HepG2 (cell line): ENCODE measurements at regions not wholly inside any gene's neighbourhood (a gene's known extent, or its start where the extent isn't known, plus 50 kb on each side); places are given as distances from the start of the nearest gene placed in this dataset.

Source experiments
- ATAC-seq: fragments of 200-7000 bp; cut with Tn5 transposase; 3 replicates; pipeline ENCODE4 v1.9.1; 2020; ENCODE audit warnings: mild to moderate bottlenecking, moderate library complexity
- BruUV-seq: library from RNA; stranded (reverse); fragments of 400-500 nt; replicated peaks from 2 replicates; lab custom pipeline; 2021; lab: Mats Ljungman, UMichigan
- CTCF ChIA-PET: fragments of 300-600 bp; formaldehyde crosslinking; extraction: SDS; loops from one replicate; lab custom pipeline; 2021; ENCODE audit warnings: low total read pairs, inconsistent platforms, low intra/inter-chr PET ratio; lab: Yijun Ruan, JAX
- POLR2A ChIA-PET: fragments of 350-600 bp; sonication (Branson Sonifier 250); formaldehyde crosslinking; loops from one replicate; lab custom pipeline; 2020; ENCODE audit warnings: antibody characterized with exemption, inconsistent platforms; lab: Yijun Ruan, JAX
- DNase-seq: peaks from one replicate; pipeline ENCODE4 v3.0.0-alpha.2; 2015; ENCODE audit warnings: low spot score
- FAIRE-seq: peaks from 3 replicates; lab custom pipeline; 2011; peaks lifted over from hg19 to GRCh38; lab: Jason Lieb, UNC
- H2AFZ ChIP-seq: one replicate; pipeline ENCODE4 v1.6.1; 2011; ENCODE audit warnings: low read length, inconsistent platforms
- H3K27ac ChIP-seq: fragments of 300-600 bp; 3 replicates; pipeline ENCODE4 v1.8.0; 2011; ENCODE audit warnings: mixed run types, mild to moderate bottlenecking, mixed read lengths, low read length, inconsistent platforms; ENCODE audit not compliant: insufficient read depth; ENCODE audit errors: extremely low read length
- H3K27me3 ChIP-seq, 2 experiments: fragments of 200-600 bp in 1 of 2; 2 replicates in 1 of 2; 3 replicates in 1 of 2; pipeline versions ENCODE4 v1.6.0 to v1.8.0; 2011; ENCODE audit warnings: low read length in 2 of 2, mild to moderate bottlenecking in 2 of 2, moderate library complexity in 2 of 2, inconsistent platforms in 1 of 2; ENCODE audit not compliant: insufficient read depth in 2 of 2, control insufficient read depth in 1 of 2
- H3K36me3 ChIP-seq, 2 experiments: fragments of 200-600 bp in 1 of 2; replicated peaks in 1 of 2; 2 replicates in 1 of 2; 3 replicates in 1 of 2; pipeline versions ENCODE4 v1.5.1 to v1.8.0; 2011; ENCODE audit warnings: low read length in 2 of 2, inconsistent platforms in 1 of 2; ENCODE audit not compliant: insufficient read depth in 2 of 2, control insufficient read depth in 1 of 2
- H3K4me1 ChIP-seq: 2 replicates; pipeline ENCODE4 v1.5.1; 2012; ENCODE audit warnings: low read length, inconsistent platforms; ENCODE audit not compliant: insufficient read depth
- H3K4me2 ChIP-seq: 2 replicates; pipeline ENCODE4 v1.6.0; 2011; ENCODE audit warnings: low read depth, low read length, inconsistent platforms
- H3K4me3 ChIP-seq, 3 experiments: fragments of 200-600 bp in 1 of 3; sonication (generic), shearing (Covaris generic) in 1 of 3; replicated peaks in 1 of 3; 2 replicates each; pipeline ENCODE4 v1.5.1; 2011 to 2016; ENCODE audit warnings: low read length in 3 of 3, inconsistent platforms in 2 of 3, low read depth in 2 of 3, mild to moderate bottlenecking in 2 of 3, control low read depth in 1 of 3, mixed read lengths in 1 of 3; ENCODE audit not compliant: insufficient read depth in 1 of 3
- H3K79me2 ChIP-seq: one replicate; pipeline ENCODE4 v1.6.1; 2011; ENCODE audit warnings: low read length, inconsistent platforms; ENCODE audit not compliant: insufficient read depth
- H3K9ac ChIP-seq: 2 replicates; pipeline ENCODE4 v1.6.0; 2011; ENCODE audit warnings: mild to moderate bottlenecking, low read depth, low read length, inconsistent platforms; ENCODE audit not compliant: insufficient read depth
- H3K9me3 ChIP-seq: 2 replicates; pipeline ENCODE4 v1.5.1; 2012; ENCODE audit warnings: mild to moderate bottlenecking, low read length
- H4K20me1 ChIP-seq: 2 replicates; pipeline ENCODE4 v1.6.0; 2011; ENCODE audit warnings: inconsistent platforms, mild to moderate bottlenecking, low read length, moderate library complexity; ENCODE audit not compliant: insufficient read depth
- GZF1 ChIP-seq: sonication (generic); formaldehyde crosslinking; IDR thresholded peaks from 2 replicates; pipeline ENCODE4 v1.5.1; 2020; ENCODE audit warnings: mild to moderate bottlenecking, missing genetic modification reagents
- HMGA1 ChIP-seq: sonication (generic); formaldehyde crosslinking; conservative IDR thresholded peaks from 2 replicates; pipeline ENCODE4 v1.4.0; 2020; ENCODE audit warnings: missing genetic modification reagents
- ONECUT2 ChIP-seq: sonication (generic); formaldehyde crosslinking; IDR thresholded peaks from 2 replicates; pipeline ENCODE4 v1.4.0; 2020; ENCODE audit warnings: missing genetic modification reagents
- RAD21 ChIP-seq: fragments of 450-650 bp; formaldehyde crosslinking; IDR thresholded peaks from 2 replicates; pipeline ENCODE4 v1.5.0; 2020; ENCODE audit warnings: mild to moderate bottlenecking
- SIN3B ChIP-seq: fragments of 150-350 bp; IDR thresholded peaks from 2 replicates; pipeline ENCODE4 v1.6.1; 2014; ENCODE audit warnings: low read length
- TCF7 ChIP-seq: sonication (generic); IDR thresholded peaks from 2 replicates; pipeline ENCODE4 v1.6.1; 2016; ENCODE audit warnings: antibody characterized with exemption, low read depth
- TEAD2 ChIP-seq: sonication (generic); formaldehyde crosslinking; IDR thresholded peaks from 2 replicates; pipeline ENCODE4 v1.9.0; 2021; ENCODE audit warnings: missing genetic modification reagents
- ZNF317 ChIP-seq: sonication (generic); formaldehyde crosslinking; IDR thresholded peaks from 2 replicates; pipeline ENCODE4 v1.5.0; 2020; ENCODE audit warnings: mild to moderate bottlenecking, missing genetic modification reagents
- ZNF446 ChIP-seq: sonication (generic); formaldehyde crosslinking; IDR thresholded peaks from 2 replicates; pipeline ENCODE4 v1.5.0; 2020; ENCODE audit warnings: mild to moderate bottlenecking, missing genetic modification reagents
- ZNF572 ChIP-seq: sonication (generic); formaldehyde crosslinking; IDR thresholded peaks from 2 replicates; pipeline ENCODE4 v1.5.1; 2020; ENCODE audit warnings: mild to moderate bottlenecking, missing genetic modification reagents
- ZNF703 ChIP-seq: sonication (generic); formaldehyde crosslinking; IDR thresholded peaks from 2 replicates; pipeline ENCODE4 v1.5.1; 2020; ENCODE audit warnings: missing genetic modification reagents, mild to moderate bottlenecking, moderate library complexity, borderline replicate concordance
- ZNF879 ChIP-seq: sonication (generic); formaldehyde crosslinking; IDR thresholded peaks from 2 replicates; pipeline ENCODE4 v1.8.1; 2023; ENCODE audit warnings: missing genetic modification reagents
- ZSCAN12 ChIP-seq: sonication (generic); formaldehyde crosslinking; IDR thresholded peaks from 2 replicates; pipeline ENCODE4 v1.9.0; 2021; ENCODE audit warnings: mild to moderate bottlenecking, missing genetic modification reagents
- WGBS: methylation state at CpG from one replicate; pipeline ENCODE4 v1.1.6; 2017; ENCODE audit warnings: low lambda C conversion rate; 5-methylcytosine and 5-hydroxymethylcytosine counted together
- in situ Hi-C: cut with HindIII; loops from 2 replicates; pipeline ENCODE4 v1.10.0; 2017; ENCODE audit warnings: low pct_unique_long_range_greater_than_20kb; ENCODE audit not compliant: extremely low pct_ligation_motif_present
- intact Hi-C: fragments of 100-400 bp; cut with micrococcal nuclease; formaldehyde crosslinking; loops from one replicate; pipeline ENCODE4 v1.10.0; 2022; ENCODE audit not compliant: unreplicated experiment
- TF ChIP-seq, protein P1 (sequence below): sonication (generic); formaldehyde crosslinking; IDR thresholded peaks from 2 replicates; pipeline ENCODE4 v1.5.1; 2020; ENCODE audit warnings: missing genetic modification reagents, mild to moderate bottlenecking, borderline replicate concordance
- TF ChIP-seq, protein P2 (sequence below): sonication (generic); formaldehyde crosslinking; IDR thresholded peaks from 2 replicates; pipeline ENCODE4 v1.4.0; 2020; ENCODE audit warnings: missing genetic modification reagents

DNA sequence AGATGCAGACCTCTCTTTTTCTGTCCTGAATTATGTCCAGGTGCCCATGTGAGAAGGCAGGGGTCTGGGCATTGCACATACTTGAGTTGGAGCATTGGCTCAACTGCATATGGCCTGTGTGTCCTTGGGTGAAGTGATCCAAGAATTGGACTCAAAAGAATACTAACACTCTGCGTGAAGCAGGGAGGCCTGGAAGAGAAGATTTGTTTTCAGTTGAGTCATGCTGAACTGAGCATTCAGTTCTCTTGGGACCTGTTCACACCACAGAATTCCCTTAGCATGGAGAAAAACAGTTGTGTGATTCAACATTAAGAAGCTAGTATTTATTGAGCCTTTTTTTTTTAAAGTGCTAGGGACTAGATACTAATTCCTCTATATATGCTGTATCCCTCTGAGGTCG lies 164.7 kb upstream of the TBX3 start:
- Histone ChIP-seq H3K9me3 (no peaks in the 10 kb centered on the region), H3K9ac (no peak overlapping the region), H4K20me1 (no peaks in the 10 kb centered on the region), H3K4me1 (peaks cover 11% of the 10 kb centered on the region), H3K27me3 (no peaks in the 10 kb centered on the region), H3K27ac (no peak overlapping the region), H3K4me2 (no peak overlapping the region), H2AFZ (no peak overlapping the region), H3K79me2 (no peaks in the 10 kb centered on the region), H3K36me3 (no peaks in the 10 kb centered on the region), H3K4me3 (no peak overlapping the region)
- ChIA-PET POLR2A (no interaction called here), CTCF (no interaction called here)
- TF ChIP-seq ZNF703: no peak
- no peak for TF ChIP-seq HMGA1 (CRISPR knock-in tag)
- no peak for TF ChIP-seq ZNF446 (CRISPR knock-in tag)
- TF ChIP-seq SIN3B: no peak
- no peak for TF ChIP-seq ZNF317 (CRISPR knock-in tag)
- no peak for TF ChIP-seq ONECUT2
- TF ChIP-seq RAD21: no peak
- TF ChIP-seq, protein P1, sequence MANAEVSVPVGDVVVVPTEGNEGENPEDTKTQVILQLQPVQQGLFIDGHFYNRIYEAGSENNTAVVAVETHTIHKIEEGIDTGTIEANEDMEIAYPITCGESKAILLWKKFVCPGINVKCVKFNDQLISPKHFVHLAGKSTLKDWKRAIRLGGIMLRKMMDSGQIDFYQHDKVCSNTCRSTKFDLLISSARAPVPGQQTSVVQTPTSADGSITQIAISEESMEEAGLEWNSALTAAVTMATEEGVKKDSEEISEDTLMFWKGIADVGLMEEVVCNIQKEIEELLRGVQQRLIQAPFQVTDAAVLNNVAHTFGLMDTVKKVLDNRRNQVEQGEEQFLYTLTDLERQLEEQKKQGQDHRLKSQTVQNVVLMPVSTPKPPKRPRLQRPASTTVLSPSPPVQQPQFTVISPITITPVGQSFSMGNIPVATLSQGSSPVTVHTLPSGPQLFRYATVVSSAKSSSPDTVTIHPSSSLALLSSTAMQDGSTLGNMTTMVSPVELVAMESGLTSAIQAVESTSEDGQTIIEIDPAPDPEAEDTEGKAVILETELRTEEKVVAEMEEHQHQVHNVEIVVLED (CRISPR knock-in tag): no peak
- TF ChIP-seq GZF1 (CRISPR knock-in tag): no peak
- TF ChIP-seq, protein P2, sequence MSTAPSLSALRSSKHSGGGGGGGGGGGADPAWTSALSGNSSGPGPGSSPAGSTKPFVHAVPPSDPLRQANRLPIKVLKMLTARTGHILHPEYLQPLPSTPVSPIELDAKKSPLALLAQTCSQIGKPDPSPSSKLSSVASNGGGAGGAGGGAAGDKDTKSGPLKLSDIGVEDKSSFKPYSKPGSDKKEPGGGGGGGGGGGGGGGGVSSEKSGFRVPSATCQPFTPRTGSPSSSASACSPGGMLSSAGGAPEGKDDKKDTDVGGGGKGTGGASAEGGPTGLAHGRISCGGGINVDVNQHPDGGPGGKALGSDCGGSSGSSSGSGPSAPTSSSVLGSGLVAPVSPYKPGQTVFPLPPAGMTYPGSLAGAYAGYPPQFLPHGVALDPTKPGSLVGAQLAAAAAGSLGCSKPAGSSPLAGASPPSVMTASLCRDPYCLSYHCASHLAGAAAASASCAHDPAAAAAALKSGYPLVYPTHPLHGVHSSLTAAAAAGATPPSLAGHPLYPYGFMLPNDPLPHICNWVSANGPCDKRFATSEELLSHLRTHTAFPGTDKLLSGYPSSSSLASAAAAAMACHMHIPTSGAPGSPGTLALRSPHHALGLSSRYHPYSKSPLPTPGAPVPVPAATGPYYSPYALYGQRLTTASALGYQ (CRISPR knock-in tag): no peak
- no peak for TF ChIP-seq ZSCAN12
- no peak for TF ChIP-seq TEAD2 (CRISPR knock-in tag)
- TF ChIP-seq ZNF879: no peak
- TF ChIP-seq TCF7: no peak
- TF ChIP-seq ZNF572 (CRISPR knock-in tag): no peak
- DNase-seq (no peak), ATAC-seq (no peak), FAIRE-seq (no peak)
- no TSS peak for BruUV-seq
- intact Hi-C loops (no loop called here), in situ Hi-C loops (no loop called here)
- 41% methylated on average over 2 of the region's 2 CpGs for WGBS
